ENCODE measurements at regions not wholly inside any gene's neighbourhood (a gene's known extent, or its start where the extent isn't known, plus 50 kb on each side); places are given as distances from the start of the nearest gene placed in this dataset.
A peak's percentile ranks its signal among the peaks of the same experiment; 100 is the strongest.
"Not testable (repeated sequence)": the region's sequence is repeated elsewhere in the genome, so short reads cannot be mapped to it uniquely, and the experiment has no call there.

- no peak overlapping the region for H3K18ac ChIP-seq (ENCODE audit: low read length)
- H3K27ac ChIP-seq (replicated peaks; ENCODE audit: low read length): no peak overlapping the region
- H3K9ac ChIP-seq (ENCODE audit: low read depth, low read length, poor library complexity): no peak overlapping the region
- no CpG with 5 or more reads among the region's 10 CpGs for WGBS, 2 donors (ENCODE audit: extremely low coverage in 2 of 2, insufficient read length in 2 of 2, insufficient replicate concordance in 1 of 2)
- H2BK15ac ChIP-seq (ENCODE audit: low read length): no peak overlapping the region
- H2BK12ac ChIP-seq (ENCODE audit: low read length): no peak overlapping the region
- peaks cover 2 to 5% of the 10 kb centered on the region in 2 donors for H3K36me3 ChIP-seq (replicated peaks in 1 of 2; ENCODE audit: control insufficient read depth in 2 of 2, insufficient read depth in 2 of 2, low read length in 2 of 2)
- H2BK5ac ChIP-seq (ENCODE audit: low read length): no peak overlapping the region
- DNase-seq (ENCODE audit: low spot score): no peak
- no peak overlapping the region for H2AFZ ChIP-seq (ENCODE audit: low read length)
- H3K79me1 ChIP-seq (ENCODE audit: low read depth, low read length): no peaks in the 10 kb centered on the region
- no peak overlapping the region for H4K91ac ChIP-seq (ENCODE audit: low read depth, low read length, poor library complexity)
- H3K23ac ChIP-seq (ENCODE audit: low read depth, low read length, poor library complexity): peak overlapping the region; percentile 68
- no peak overlapping the region for H2AK5ac ChIP-seq (ENCODE audit: low read depth, low read length)
- H3K4me2 ChIP-seq (ENCODE audit: insufficient read depth, low read length, poor library complexity, severe bottlenecking): no peak overlapping the region
- no peaks in the 10 kb centered on the region for H3K27me3 ChIP-seq (ENCODE audit: control insufficient read depth in 3 of 3, insufficient read depth in 3 of 3, low read depth in 1 of 3, low read length in 3 of 3)
- H3K14ac ChIP-seq (ENCODE audit: low read length): no peak overlapping the region
- H3K4ac ChIP-seq (ENCODE audit: low read length): no peak overlapping the region
- peaks cover 0 to 2% of the 10 kb centered on the region in 2 donors for H3K9me3 ChIP-seq (replicated peaks in 1 of 2; ENCODE audit: control insufficient read depth in 2 of 2, insufficient read depth in 1 of 2, low read depth in 1 of 2, low read length in 2 of 2)
- H4K8ac ChIP-seq (ENCODE audit: low read depth, low read length): no peak overlapping the region
- H2BK120ac ChIP-seq (ENCODE audit: low read depth, low read length): no peak overlapping the region
- H3K4me1 ChIP-seq (ENCODE audit: control insufficient read depth in 2 of 2, insufficient read depth in 1 of 2, low read depth in 1 of 2, low read length in 2 of 2): peaks cover 0 to 4% of the 10 kb centered on the region in 2 donors
- H3K4me3 ChIP-seq (ENCODE audit: low read length in 2 of 2): no peak overlapping the region
These were observed 386.5 kb upstream of the TPM1 start for GRCh38 chr15:62656071-62656470.

DNA sequence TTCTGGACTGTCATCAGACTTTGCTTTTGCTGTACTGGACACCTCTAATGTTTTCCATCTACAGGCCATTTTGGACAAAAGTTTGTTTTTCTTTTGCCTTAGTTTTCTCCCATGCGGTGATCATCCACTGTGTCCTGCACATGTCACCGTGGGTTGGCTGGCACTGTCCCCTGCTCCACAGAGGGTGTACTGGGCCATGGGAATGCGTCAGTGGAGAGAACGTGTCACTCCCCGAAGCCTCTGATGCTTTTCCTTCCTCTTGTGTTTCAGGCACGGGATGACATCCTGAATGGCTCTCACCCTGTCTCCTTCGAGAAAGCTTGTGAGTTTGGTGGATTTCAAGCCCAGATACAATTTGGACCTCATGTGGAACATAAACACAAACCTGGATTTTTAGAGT, 385.0 kb upstream of the TPM1 start:
- H2BK15ac ChIP-seq (ENCODE audit: low read length); H3K27ac ChIP-seq (replicated peaks; ENCODE audit: low read length); H3K23ac ChIP-seq (ENCODE audit: low read depth, low read length, poor library complexity); H4K91ac ChIP-seq (ENCODE audit: low read depth, low read length, poor library complexity); H3K14ac ChIP-seq (ENCODE audit: low read length); H3K4me2 ChIP-seq (ENCODE audit: insufficient read depth, low read length, poor library complexity, severe bottlenecking); H4K8ac ChIP-seq (ENCODE audit: low read depth, low read length); H3K9me3 ChIP-seq (replicated peaks in 1 of 2; ENCODE audit: control insufficient read depth in 2 of 2, insufficient read depth in 1 of 2, low read depth in 1 of 2, low read length in 2 of 2); H3K4me3 ChIP-seq (ENCODE audit: low read length in 2 of 2); H3K4ac ChIP-seq (ENCODE audit: low read length); DNase-seq (ENCODE audit: low spot score); H3K18ac ChIP-seq (ENCODE audit: low read length); H3K79me1 ChIP-seq (ENCODE audit: low read depth, low read length); H3K27me3 ChIP-seq (ENCODE audit: control insufficient read depth in 3 of 3, insufficient read depth in 3 of 3, low read depth in 1 of 3, low read length in 3 of 3); H3K4me1 ChIP-seq (ENCODE audit: control insufficient read depth in 2 of 2, insufficient read depth in 1 of 2, low read depth in 1 of 2, low read length in 2 of 2); H2AK5ac ChIP-seq (ENCODE audit: low read depth, low read length); H2AFZ ChIP-seq (ENCODE audit: low read length); H3K36me3 ChIP-seq (replicated peaks in 1 of 2; ENCODE audit: control insufficient read depth in 2 of 2, insufficient read depth in 2 of 2, low read length in 2 of 2); H3K9ac ChIP-seq (ENCODE audit: low read depth, low read length, poor library complexity); H2BK5ac ChIP-seq (ENCODE audit: low read length); H2BK120ac ChIP-seq (ENCODE audit: low read depth, low read length); H2BK12ac ChIP-seq (ENCODE audit: low read length): not testable (repeated sequence)
- no CpG with 5 or more reads among the region's 7 CpGs for WGBS, 2 donors (ENCODE audit: extremely low coverage in 2 of 2, insufficient read length in 2 of 2, insufficient replicate concordance in 1 of 2)

DNA sequence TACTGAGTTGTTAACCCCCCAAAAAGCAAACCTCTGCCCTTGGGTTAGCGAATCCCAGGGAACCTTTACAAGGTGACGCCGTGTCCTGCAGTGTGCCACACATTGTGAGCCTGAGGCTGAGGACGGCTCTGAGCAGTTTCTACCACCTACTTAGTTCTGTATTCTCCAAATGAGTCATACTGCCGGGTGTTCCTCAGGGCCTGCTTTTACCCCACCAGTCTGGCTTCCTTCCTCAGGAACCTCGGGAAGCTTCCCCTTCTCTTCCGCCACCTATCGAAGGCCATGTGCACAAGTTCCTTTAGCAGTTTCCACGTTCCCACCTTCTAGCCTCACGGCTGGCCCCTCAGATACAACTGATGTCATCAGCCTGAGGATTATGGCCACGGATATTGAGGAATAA, 384.0 kb upstream of the TPM1 start:
- no peak overlapping the region for H3K4ac ChIP-seq (ENCODE audit: low read length)
- no peak overlapping the region for H3K14ac ChIP-seq (ENCODE audit: low read length)
- H4K91ac ChIP-seq (ENCODE audit: low read depth, low read length, poor library complexity): no peak overlapping the region
- no peak overlapping the region for H3K27ac ChIP-seq (replicated peaks; ENCODE audit: low read length)
- peaks cover 0 to 2% of the 10 kb centered on the region in 2 donors for H3K36me3 ChIP-seq (replicated peaks in 1 of 2; ENCODE audit: control insufficient read depth in 2 of 2, insufficient read depth in 2 of 2, low read length in 2 of 2)
- no peak overlapping the region for H2BK120ac ChIP-seq (ENCODE audit: low read depth, low read length)
- no peak overlapping the region for H2AFZ ChIP-seq (ENCODE audit: low read length)
- H4K8ac ChIP-seq (ENCODE audit: low read depth, low read length): no peak overlapping the region
- no peak for DNase-seq (ENCODE audit: low spot score)
- H2BK5ac ChIP-seq (ENCODE audit: low read length): no peak overlapping the region
- H3K79me1 ChIP-seq (ENCODE audit: low read depth, low read length): no peaks in the 10 kb centered on the region
- H3K18ac ChIP-seq (ENCODE audit: low read length): no peak overlapping the region
- WGBS, 2 donors (ENCODE audit: extremely low coverage in 2 of 2, insufficient read length in 2 of 2, insufficient replicate concordance in 1 of 2): no CpG with 5 or more reads among the region's 11 CpGs
- no peak overlapping the region for H2BK15ac ChIP-seq (ENCODE audit: low read length)
- H3K4me2 ChIP-seq (ENCODE audit: insufficient read depth, low read length, poor library complexity, severe bottlenecking): no peak overlapping the region
- H2BK12ac ChIP-seq (ENCODE audit: low read length): no peak overlapping the region
- H3K23ac ChIP-seq (ENCODE audit: low read depth, low read length, poor library complexity): no peak overlapping the region
- H3K27me3 ChIP-seq (ENCODE audit: control insufficient read depth in 3 of 3, insufficient read depth in 3 of 3, low read depth in 1 of 3, low read length in 3 of 3): no peaks in the 10 kb centered on the region
- H3K4me1 ChIP-seq (ENCODE audit: control insufficient read depth in 2 of 2, insufficient read depth in 1 of 2, low read depth in 1 of 2, low read length in 2 of 2): peaks cover 0 to 4% of the 10 kb centered on the region in 2 donors
- no peak overlapping the region for H3K4me3 ChIP-seq (ENCODE audit: low read length in 2 of 2)
- H3K9me3 ChIP-seq (replicated peaks in 1 of 2; ENCODE audit: control insufficient read depth in 2 of 2, insufficient read depth in 1 of 2, low read depth in 1 of 2, low read length in 2 of 2): peaks cover 0 to 2% of the 10 kb centered on the region in 2 donors
- no peak overlapping the region for H2AK5ac ChIP-seq (ENCODE audit: low read depth, low read length)
- H3K9ac ChIP-seq (ENCODE audit: low read depth, low read length, poor library complexity): no peak overlapping the region

DNA sequence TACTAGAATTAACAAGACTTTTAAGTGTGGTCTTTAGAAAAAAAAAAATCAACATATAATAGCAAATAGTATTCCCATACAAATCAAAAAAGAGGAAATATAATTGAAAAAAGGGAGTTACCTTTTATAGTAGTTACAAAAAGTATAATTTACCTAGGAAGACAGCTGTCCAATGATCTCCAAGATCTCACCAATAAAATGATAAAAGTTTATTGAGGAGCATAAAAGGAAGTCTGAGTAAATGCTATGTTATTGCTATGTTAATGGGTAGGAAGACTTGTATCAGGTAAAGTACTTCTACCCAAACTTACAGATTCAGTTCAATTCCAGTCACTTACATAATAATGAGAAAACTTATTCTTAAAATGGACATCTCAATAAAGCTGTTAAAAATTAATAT, 379.0 kb upstream of the TPM1 start:
- H3K23ac ChIP-seq (ENCODE audit: low read depth, low read length, poor library complexity): no peak overlapping the region
- H3K9ac ChIP-seq (ENCODE audit: low read depth, low read length, poor library complexity): no peak overlapping the region
- H3K27ac ChIP-seq (replicated peaks; ENCODE audit: low read length): no peak overlapping the region
- H3K4me2 ChIP-seq (ENCODE audit: insufficient read depth, low read length, poor library complexity, severe bottlenecking): no peak overlapping the region
- H2BK5ac ChIP-seq (ENCODE audit: low read length): no peak overlapping the region
- no peak overlapping the region for H2BK120ac ChIP-seq (ENCODE audit: low read depth, low read length)
- H3K27me3 ChIP-seq (ENCODE audit: control insufficient read depth in 3 of 3, insufficient read depth in 3 of 3, low read depth in 1 of 3, low read length in 3 of 3): no peaks in the 10 kb centered on the region
- no peak overlapping the region for H3K18ac ChIP-seq (ENCODE audit: low read length)
- no peak overlapping the region for H2AK5ac ChIP-seq (ENCODE audit: low read depth, low read length)
- no peak overlapping the region for H2AFZ ChIP-seq (ENCODE audit: low read length)
- no peaks in the 10 kb centered on the region for H3K79me1 ChIP-seq (ENCODE audit: low read depth, low read length)
- no peak overlapping the region for H4K91ac ChIP-seq (ENCODE audit: low read depth, low read length, poor library complexity)
- no peak overlapping the region for H4K8ac ChIP-seq (ENCODE audit: low read depth, low read length)
- H2BK15ac ChIP-seq (ENCODE audit: low read length): no peak overlapping the region
- peaks cover 0 to 3% of the 10 kb centered on the region in 2 donors for H3K9me3 ChIP-seq (replicated peaks in 1 of 2; ENCODE audit: control insufficient read depth in 2 of 2, insufficient read depth in 1 of 2, low read depth in 1 of 2, low read length in 2 of 2)
- DNase-seq (ENCODE audit: low spot score): no peak
- H3K4ac ChIP-seq (ENCODE audit: low read length): no peak overlapping the region
- H2BK12ac ChIP-seq (ENCODE audit: low read length): no peak overlapping the region
- no peak overlapping the region for H3K14ac ChIP-seq (ENCODE audit: low read length)
- no peaks in the 10 kb centered on the region for H3K36me3 ChIP-seq (replicated peaks in 1 of 2; ENCODE audit: control insufficient read depth in 2 of 2, insufficient read depth in 2 of 2, low read length in 2 of 2)
- H3K4me3 ChIP-seq (ENCODE audit: low read length in 2 of 2): no peak overlapping the region
- peaks cover 0 to 4% of the 10 kb centered on the region in 2 donors for H3K4me1 ChIP-seq (ENCODE audit: control insufficient read depth in 2 of 2, insufficient read depth in 1 of 2, low read depth in 1 of 2, low read length in 2 of 2)
